Epidermal melanocyte (primary cell): ENCODE measurements at regions not wholly inside any gene's neighbourhood (a gene's known extent, or its start where the extent isn't known, plus 50 kb on each side); places are given as distances from the start of the nearest gene placed in this dataset.

Experiments used
- DNase-seq: peaks from one replicate; pipeline ENCODE4 v3.0.0; 2011; ENCODE audit warnings: low spot score; ENCODE audit not compliant: insufficient read length

DNA sequence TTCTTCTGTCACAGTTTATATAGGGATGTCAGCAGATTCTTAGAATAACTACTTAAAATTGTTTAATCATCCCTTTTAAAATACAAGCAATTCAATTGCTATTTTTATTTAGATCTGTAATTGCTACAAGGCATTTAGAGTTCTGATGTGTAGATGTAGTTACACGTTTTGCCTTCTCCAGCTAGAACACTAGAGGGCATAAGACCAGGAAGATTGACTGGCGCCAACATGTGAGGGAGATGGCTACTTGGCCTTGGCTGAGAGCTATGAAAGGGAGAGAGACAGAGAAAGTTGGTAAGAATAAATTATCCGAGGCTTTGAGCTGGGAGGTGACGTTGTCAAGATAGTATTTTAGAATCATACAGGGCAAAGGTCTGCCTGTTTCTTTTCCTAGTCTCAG, 563.7 kb upstream of the PRKX start:
- no peak for DNase-seq

DNA sequence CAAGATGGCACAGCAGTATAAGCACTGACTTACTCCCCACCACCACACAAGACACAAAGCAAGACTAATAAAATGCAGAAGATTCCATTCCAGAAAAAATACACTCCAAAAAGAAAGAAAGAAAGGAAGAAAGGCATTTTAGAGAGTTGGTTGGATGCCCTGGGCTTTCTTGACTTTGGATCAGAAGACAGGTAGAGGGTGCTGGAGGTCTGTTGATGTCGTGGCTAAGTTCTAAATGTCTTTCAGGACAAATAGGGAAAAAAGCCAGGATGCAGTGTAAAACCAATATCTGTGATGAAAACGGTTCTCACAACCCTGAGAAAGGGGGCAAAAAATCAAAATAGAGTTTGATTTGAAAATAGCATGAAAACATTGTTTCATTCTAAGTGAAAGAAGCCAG, 555.2 kb upstream of the PRKX start:
- no peak for DNase-seq

- DNase-seq, result no peak
These were observed 551.6 kb upstream of the PRKX start for GRCh38 chrX:4265036-4265435.

- DNase-seq, result no peak
These were observed 549.8 kb upstream of the PRKX start for GRCh38 chrX:4263030-4263803.

DNA sequence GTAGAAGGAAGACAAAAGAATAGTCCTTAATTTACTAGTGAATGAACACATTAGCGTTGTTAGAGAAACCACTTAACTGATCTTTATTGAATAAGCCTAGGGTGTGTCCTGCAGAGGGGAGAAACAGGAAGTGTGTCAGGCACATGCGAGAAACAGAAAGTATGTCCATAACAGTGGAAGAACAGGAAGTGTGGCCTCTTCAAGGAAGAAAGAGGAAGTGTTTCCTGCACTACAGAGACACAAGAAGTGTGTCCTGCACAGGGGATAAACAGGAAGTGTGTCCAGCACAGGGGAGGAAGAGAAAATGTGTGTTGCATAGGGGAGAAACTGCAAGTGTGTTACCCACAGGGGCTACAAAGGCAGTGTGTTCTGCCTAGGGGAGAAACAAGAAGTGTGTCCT, 539.6 kb upstream of the PRKX start:
- DNase-seq, result no peak

GRCh38 chrX:4249401-4249800, 536.0 kb upstream of the PRKX start:
- no peak for DNase-seq

DNA sequence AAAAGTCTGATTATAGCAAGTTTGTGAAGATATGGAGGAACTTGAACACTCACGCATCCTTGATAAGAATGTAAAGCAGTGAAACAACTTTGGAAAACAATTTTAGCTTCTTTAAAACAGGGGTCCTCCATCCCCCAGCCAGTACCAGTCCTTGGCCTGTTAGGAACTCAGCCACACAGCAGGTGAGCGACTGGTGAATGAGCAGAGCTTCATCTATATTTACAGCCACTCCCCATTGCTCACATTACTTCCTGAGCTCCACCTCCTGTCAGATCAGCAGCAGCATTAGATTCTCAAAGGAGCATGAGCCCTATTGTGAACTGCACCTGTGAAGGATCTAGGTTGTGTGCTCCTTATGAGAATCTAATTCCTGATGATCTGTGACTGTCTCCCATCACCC, 530.3 kb upstream of the PRKX start:
- no peak for DNase-seq

DNA sequence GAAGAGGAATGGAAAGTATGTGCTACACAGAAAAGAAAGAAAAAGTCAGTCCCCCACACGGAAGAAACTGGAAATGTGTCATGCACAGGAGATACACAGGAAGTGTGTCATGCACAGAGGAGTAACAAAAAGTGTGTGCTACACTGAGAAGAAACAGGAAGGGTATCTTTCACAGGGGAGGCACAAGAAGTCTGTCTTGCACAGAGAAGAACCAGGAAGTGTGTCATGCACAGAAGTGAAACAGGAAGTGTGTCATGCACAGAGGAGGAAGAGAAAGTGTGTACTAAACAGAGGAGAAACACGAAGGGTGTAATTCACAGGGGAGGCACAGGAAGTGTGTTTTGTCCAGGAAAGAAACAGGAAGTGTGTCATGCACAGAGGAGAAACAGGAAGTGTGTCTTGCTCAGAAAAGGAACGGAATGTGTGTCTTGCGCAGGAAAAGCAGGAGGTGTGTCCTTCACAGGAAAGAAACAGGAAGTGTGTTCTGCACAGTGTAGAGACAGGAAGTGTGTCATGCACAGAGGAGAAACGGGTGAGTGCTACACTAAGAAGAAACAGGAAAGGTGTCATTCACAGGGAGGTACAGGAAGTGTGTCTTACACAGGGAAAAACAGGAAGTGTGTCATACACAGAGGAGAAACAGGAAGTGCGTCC, 527.2 kb upstream of the PRKX start:
- no peak for DNase-seq

GRCh38 chrX:4239650-4240540, 526.4 kb upstream of the PRKX start:
- DNase-seq, result no peak

GRCh38 chrX:4238916-4239315, 525.5 kb upstream of the PRKX start:
- no peak for DNase-seq

- no peak for DNase-seq
These were observed 511.6 kb upstream of the PRKX start for GRCh38 chrX:4225086-4225485.

DNA sequence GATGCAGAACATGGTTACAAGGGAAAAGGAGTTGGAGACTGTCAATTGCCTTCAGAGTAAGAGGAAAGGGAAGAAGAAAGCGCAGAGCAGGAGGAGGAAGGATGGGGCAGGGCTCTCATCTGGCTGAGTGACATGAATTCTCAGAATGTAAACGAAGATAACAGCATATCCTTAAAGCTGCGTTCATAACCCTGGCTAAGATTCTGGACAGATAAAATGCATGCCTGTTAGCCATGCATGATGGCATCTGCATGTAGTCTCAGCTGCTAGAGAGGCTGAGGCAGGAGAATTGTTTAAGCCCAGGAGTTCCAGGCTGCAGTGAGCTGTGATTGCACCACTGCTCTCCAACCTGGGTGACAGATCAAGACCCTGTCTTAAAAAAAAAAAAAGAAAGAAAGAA, 493.5 kb upstream of the PRKX start:
- DNase-seq, result no peak

GRCh38 chrX:4197971-4198370, 484.5 kb upstream of the PRKX start:
- DNase-seq, result no peak

- no peak for DNase-seq
These were observed 480.2 kb upstream of the PRKX start for GRCh38 chrX:4193500-4194155.

- DNase-seq, result no peak
These were observed 472.9 kb upstream of the PRKX start for GRCh38 chrX:4186331-4186730.

DNA sequence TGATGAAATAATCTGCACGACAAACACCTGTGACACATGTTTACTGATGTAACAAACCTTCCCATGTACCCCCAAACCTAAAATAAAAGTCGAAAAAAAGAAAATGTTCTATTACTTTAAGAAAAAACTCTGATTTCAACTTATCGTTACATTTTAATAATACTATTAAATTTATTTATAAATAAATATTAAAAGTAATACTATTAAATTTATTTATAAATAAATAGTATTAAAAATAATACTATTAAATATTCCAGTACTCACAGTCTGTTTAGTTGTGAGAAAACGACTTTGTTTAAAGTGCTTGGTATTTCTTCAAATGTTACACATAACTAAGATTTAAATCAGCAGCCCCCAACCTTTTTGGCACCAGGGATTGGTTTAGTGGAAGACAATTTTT, 471.6 kb upstream of the PRKX start:
- no peak for DNase-seq

DNA sequence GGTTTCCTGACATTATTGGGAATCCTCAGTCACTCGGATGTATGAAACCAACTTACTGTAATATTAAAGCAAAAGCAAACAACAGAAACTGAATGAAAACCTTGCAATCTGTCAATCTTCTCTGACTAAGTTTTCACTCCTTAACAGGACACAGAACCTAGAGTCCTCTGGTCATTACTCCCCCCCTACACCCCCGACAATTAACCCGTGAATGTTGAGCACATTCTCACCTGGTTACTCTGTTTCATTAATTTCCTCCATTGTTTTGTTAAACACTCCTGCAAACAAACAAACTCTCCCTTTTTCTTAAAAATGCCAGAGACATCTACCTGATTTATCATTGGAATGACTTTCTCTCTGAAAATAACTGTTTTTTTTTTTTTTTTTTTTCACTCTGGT, 469.0 kb upstream of the PRKX start:
- no peak for DNase-seq

DNA sequence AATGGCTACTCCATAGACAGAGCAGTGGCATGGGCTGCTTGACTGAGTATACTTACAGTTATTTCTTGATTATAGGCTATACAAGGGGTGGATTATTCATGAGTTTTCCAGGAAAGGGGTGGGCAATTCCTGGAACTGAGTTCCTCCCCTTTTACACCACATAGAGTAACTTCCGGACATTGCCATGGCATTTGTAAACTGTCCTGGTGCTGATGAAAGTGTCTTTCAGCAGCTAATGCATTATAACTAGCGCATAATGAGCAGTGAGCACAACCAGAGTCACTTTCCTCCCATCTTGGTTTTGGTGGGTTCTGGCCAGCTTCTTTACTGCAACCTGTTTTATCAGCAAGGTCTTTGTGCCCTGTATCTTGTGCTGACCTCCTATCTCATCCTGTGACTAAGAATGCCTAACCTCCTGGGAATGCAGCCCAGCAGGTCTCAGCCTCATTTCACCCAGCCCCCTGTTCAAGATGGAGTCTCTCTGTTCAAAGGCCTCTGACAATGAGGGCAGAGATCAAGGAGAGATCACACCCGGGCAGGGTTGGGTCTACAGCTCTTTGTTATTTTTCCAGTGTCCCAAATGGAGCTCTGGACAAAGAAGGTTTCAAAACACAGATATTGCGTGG, 468.4 kb upstream of the PRKX start:
- DNase-seq, result no peak

DNA sequence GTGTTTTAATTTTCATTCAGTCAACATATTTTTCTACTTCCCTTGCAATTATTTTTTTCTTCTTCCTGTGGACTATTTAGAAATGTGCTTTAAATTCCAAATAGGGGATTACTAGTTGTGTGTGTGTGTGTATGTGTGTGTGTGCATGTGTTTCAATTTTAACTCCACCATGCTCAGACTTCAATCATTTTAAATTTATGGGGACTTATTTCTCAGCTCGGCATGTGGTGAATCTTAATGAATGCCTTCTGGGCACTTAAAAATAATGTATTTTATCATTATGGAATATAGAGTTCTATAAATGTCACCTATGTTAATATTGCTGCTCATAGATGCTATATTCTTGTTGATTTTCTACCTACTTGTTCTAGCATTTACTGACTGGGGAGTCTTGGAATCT, 465.6 kb upstream of the PRKX start:
- no peak for DNase-seq

GRCh38 chrX:4175221-4175620, 461.8 kb upstream of the PRKX start:
- no peak for DNase-seq

DNA sequence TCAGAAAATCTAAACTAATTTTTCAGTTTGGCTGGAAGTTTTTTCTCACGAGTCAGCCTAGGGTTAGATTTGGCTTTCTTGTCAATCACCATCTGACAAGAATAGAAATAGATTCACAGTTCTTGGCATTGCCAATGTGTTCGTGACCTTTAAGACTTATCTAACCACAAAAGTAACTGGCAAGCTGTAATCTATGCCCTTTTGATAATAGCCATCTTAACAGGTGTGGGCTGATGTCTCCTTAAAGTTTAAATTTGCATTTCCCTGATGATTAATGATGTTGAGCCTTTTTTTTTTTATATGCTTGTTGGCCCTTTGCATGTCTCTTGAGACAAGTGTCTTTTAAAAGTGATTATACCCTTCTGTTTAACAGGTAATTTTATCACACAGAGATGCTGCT, 460.3 kb upstream of the PRKX start:
- DNase-seq, result no peak
